ENCODE measurements at regions not wholly inside any gene's neighbourhood (a gene's known extent, or its start where the extent isn't known, plus 50 kb on each side); places are given as distances from the start of the nearest gene placed in this dataset.

GRCh38 chr6:123702943-123703342 is 66.2 kb upstream of the TRDN start:
- TF ChIP-seq CTCF (conservative IDR thresholded peaks at IDR 0.05) (no peak), EZH2 (IDR thresholded peaks at IDR 0.05; ENCODE audit: low read depth) (no peak)
